SK-N-SH (cell line): ENCODE measurements at regions not wholly inside any gene's neighbourhood (a gene's known extent, or its start where the extent isn't known, plus 50 kb on each side); places are given as distances from the start of the nearest gene placed in this dataset.

ENCODE experiments used
- CHD2 ChIP-seq: fragments of 150-350 bp; IDR thresholded peaks from 2 replicates; pipeline ENCODE4 v1.6.1; 2018; ENCODE audit warnings: low read length; ENCODE audit not compliant: partially characterized antibody
- CTCF ChIP-seq: fragments of 200-600 bp; sonication (generic); IDR thresholded peaks from 2 replicates; pipeline ENCODE4 v1.6.1; 2017; ENCODE audit warnings: antibody characterized with exemption, mild to moderate bottlenecking, moderate library complexity
- EP300 ChIP-seq, 2 experiments: IDR thresholded peaks; 2 replicates each; pipeline versions ENCODE4 v1.4.0 to v1.6.1; 2012; ENCODE audit warnings: borderline replicate concordance in 1 of 2, low read depth in 1 of 2, low read length in 1 of 2
- MXI1 ChIP-seq: IDR thresholded peaks from 2 replicates; pipeline ENCODE4 v1.6.1; 2012; ENCODE audit warnings: mild to moderate bottlenecking, low read depth, low read length, improper control_type of control experiment
- NFIC ChIP-seq: IDR thresholded peaks from 2 replicates; pipeline ENCODE4 v1.4.0; 2012; ENCODE audit warnings: borderline replicate concordance
- TAF1 ChIP-seq: IDR thresholded peaks from 2 replicates; pipeline ENCODE4 v1.6.1; 2012; ENCODE audit warnings: low read depth, mild to moderate bottlenecking, low read length, moderate library complexity, borderline replicate concordance

- TF ChIP-seq MXI1 (no peak), CTCF (no peak), EP300 (IDR thresholded peaks at IDR 0.05; ENCODE audit: borderline replicate concordance in 1 of 2, low read depth in 1 of 2, low read length in 1 of 2) (no peak), TAF1 (no peak), CHD2 (no peak), NFIC (no peak)
These were observed 98.7 kb upstream of the TMEM196 start for GRCh38 chr7:19872094-19872493.
